IMR-90 (cell line): ENCODE measurements at regions not wholly inside any gene's neighbourhood (a gene's known extent, or its start where the extent isn't known, plus 50 kb on each side); places are given as distances from the start of the nearest gene placed in this dataset.

ENCODE experiments used
- BHLHE40 ChIP-seq: fragments of 150-350 bp; IDR thresholded peaks from 2 replicates; pipeline ENCODE4 v1.6.1; 2016; ENCODE audit warnings: mild to moderate bottlenecking, low read depth, low read length
- CEBPB ChIP-seq: IDR thresholded peaks from 2 replicates; pipeline ENCODE4 v1.6.1; 2012; ENCODE audit warnings: low read depth, low read length, improper control_type of control experiment
- MAZ ChIP-seq: IDR thresholded peaks from 2 replicates; pipeline ENCODE4 v1.6.1; 2012; ENCODE audit warnings: low read depth, mild to moderate bottlenecking, low read length, improper control_type of control experiment, moderate library complexity, borderline replicate concordance
- MXI1 ChIP-seq: IDR thresholded peaks from 2 replicates; pipeline ENCODE4 v1.6.1; 2012; ENCODE audit warnings: low read depth, mild to moderate bottlenecking, low read length, moderate library complexity, borderline replicate concordance
- NFE2L2 ChIP-seq: fragments of 150-350 bp; IDR thresholded peaks from 2 replicates; pipeline ENCODE4 v1.6.1; 2016; ENCODE audit warnings: low read depth, mild to moderate bottlenecking, low read length
- POLR2A ChIP-seq: IDR thresholded peaks from 2 replicates; pipeline ENCODE4 v1.6.1; 2012; ENCODE audit warnings: mild to moderate bottlenecking, low read depth, low read length
- RAD21 ChIP-seq: IDR thresholded peaks from 2 replicates; pipeline ENCODE4 v1.6.1; 2012; ENCODE audit warnings: low read length, improper control_type of control experiment
- RCOR1 ChIP-seq: IDR thresholded peaks from 2 replicates; pipeline ENCODE4 v1.6.1; 2012; ENCODE audit warnings: mild to moderate bottlenecking, low read length, improper control_type of control experiment; ENCODE audit not compliant: insufficient replicate concordance
- RFX5 ChIP-seq: IDR thresholded peaks from 2 replicates; pipeline ENCODE4 v1.8.0; 2012; ENCODE audit warnings: low read depth, mild to moderate bottlenecking, low read length, moderate library complexity
- SMC3 ChIP-seq: fragments of 150-350 bp; IDR thresholded peaks from 2 replicates; pipeline ENCODE4 v1.6.1; 2016; ENCODE audit warnings: low read depth, mild to moderate bottlenecking, antibody characterized with exemption, low read length, moderate library complexity
- TF ChIP-seq, protein P1 (sequence below): conservative IDR thresholded peaks from 2 replicates; pipeline ENCODE4 v1.5.1; 2012; ENCODE audit warnings: mild to moderate bottlenecking, low read depth, low read length, improper control_type of control experiment
- TF ChIP-seq, protein P2 (sequence below): fragments of 150-350 bp; IDR thresholded peaks from 2 replicates; pipeline ENCODE4 v1.6.1; 2016; ENCODE audit warnings: low read depth, mild to moderate bottlenecking, low read length, moderate library complexity, borderline replicate concordance
- TF ChIP-seq, protein P3 (sequence below): fragments of 150-350 bp; IDR thresholded peaks from 2 replicates; pipeline ENCODE4 v1.6.1; 2017; ENCODE audit warnings: mild to moderate bottlenecking, antibody characterized with exemption, low read length, low read depth

DNA sequence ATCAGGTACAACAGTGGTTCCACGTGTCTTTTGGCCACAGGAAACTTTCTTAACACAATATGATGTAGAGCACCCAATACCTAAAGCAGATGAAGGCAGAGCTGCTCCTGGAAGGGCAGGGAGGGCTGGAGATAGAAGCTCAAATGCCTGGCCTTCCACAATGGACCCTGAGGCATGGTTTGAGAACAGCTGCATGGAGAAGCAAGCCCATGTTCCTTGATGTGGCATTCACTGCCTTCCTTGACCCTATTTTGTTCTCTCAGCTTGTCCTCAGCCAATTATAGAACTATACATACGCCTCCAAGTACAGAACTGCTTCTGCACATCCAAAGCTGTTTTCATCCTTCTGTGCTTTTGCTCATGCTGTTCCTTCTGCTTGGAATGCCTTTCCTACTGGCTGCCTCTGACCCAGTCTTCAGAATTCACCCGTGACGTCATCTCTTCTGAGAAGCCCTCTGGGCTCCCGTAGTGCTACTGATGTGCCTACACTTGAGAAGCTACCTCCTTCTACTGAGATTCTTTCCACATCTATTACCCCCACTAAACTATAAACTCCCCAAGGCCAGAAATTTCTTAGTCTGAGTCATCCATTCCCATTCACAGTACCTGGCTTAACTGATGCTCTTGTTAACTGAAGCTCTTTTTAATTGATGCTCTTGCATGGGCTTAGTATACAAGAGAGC is 69.9 kb downstream of the CHRNA1 start:
- TF ChIP-seq, protein P1, sequence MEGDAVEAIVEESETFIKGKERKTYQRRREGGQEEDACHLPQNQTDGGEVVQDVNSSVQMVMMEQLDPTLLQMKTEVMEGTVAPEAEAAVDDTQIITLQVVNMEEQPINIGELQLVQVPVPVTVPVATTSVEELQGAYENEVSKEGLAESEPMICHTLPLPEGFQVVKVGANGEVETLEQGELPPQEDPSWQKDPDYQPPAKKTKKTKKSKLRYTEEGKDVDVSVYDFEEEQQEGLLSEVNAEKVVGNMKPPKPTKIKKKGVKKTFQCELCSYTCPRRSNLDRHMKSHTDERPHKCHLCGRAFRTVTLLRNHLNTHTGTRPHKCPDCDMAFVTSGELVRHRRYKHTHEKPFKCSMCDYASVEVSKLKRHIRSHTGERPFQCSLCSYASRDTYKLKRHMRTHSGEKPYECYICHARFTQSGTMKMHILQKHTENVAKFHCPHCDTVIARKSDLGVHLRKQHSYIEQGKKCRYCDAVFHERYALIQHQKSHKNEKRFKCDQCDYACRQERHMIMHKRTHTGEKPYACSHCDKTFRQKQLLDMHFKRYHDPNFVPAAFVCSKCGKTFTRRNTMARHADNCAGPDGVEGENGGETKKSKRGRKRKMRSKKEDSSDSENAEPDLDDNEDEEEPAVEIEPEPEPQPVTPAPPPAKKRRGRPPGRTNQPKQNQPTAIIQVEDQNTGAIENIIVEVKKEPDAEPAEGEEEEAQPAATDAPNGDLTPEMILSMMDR: no peak
- TF ChIP-seq RFX5: no peak
- TF ChIP-seq, protein P2, sequence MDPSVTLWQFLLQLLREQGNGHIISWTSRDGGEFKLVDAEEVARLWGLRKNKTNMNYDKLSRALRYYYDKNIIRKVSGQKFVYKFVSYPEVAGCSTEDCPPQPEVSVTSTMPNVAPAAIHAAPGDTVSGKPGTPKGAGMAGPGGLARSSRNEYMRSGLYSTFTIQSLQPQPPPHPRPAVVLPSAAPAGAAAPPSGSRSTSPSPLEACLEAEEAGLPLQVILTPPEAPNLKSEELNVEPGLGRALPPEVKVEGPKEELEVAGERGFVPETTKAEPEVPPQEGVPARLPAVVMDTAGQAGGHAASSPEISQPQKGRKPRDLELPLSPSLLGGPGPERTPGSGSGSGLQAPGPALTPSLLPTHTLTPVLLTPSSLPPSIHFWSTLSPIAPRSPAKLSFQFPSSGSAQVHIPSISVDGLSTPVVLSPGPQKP: no peak
- TF ChIP-seq POLR2A: no peak
- TF ChIP-seq CEBPB: no peak
- TF ChIP-seq, protein P3, sequence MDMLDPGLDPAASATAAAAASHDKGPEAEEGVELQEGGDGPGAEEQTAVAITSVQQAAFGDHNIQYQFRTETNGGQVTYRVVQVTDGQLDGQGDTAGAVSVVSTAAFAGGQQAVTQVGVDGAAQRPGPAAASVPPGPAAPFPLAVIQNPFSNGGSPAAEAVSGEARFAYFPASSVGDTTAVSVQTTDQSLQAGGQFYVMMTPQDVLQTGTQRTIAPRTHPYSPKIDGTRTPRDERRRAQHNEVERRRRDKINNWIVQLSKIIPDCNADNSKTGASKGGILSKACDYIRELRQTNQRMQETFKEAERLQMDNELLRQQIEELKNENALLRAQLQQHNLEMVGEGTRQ: no peak
- TF ChIP-seq BHLHE40: no peak
- TF ChIP-seq MAZ: no peak
- no peak for TF ChIP-seq NFE2L2
- TF ChIP-seq RCOR1: no peak
- TF ChIP-seq RAD21: no peak
- TF ChIP-seq MXI1: no peak
- TF ChIP-seq SMC3: no peak
